Gastroesophageal sphincter (tissue), 4 donors: ENCODE measurements at regions not wholly inside any gene's neighbourhood (a gene's known extent, or its start where the extent isn't known, plus 50 kb on each side); places are given as distances from the start of the nearest gene placed in this dataset.

Source experiments
- ATAC-seq: fragments of 150-250 bp; one replicate; pipeline ENCODE4 v1.9.1; 2016; ENCODE audit warnings: mild to moderate bottlenecking, moderate library complexity
- H3K27ac ChIP-seq, 4 donors: fragments of 200-600 bp; sonication (generic) in 3 of 4; 1 replicate in 3 of 4; 2 replicates in 1 of 4; pipeline ENCODE4 v1.5.1; 2016 to 2019
- H3K27me3 ChIP-seq: fragments of 200-600 bp; sonication (generic); one replicate; pipeline ENCODE4 v1.5.1; 2019
- H3K36me3 ChIP-seq, 2 donors: fragments of 200-600 bp; sonication (generic); one replicate each; pipeline ENCODE4 v1.5.1; 2019; ENCODE audit warnings: control low read depth in 1 of 2
- H3K4me1 ChIP-seq, 3 donors: fragments of 200-600 bp; sonication (generic); 1 replicate in 2 of 3; 2 replicates in 1 of 3; pipeline ENCODE4 v1.5.1; 2016 to 2019; ENCODE audit warnings: control low read depth in 2 of 3
- H3K4me3 ChIP-seq, 2 donors: fragments of 200-600 bp; sonication (generic); one replicate each; pipeline ENCODE4 v1.5.1; 2019; ENCODE audit warnings: mild to moderate bottlenecking in 1 of 2, moderate library complexity in 1 of 2
- H3K9me3 ChIP-seq, 3 donors: fragments of 200-600 bp; sonication (generic); one replicate each; pipeline ENCODE4 v1.5.1; 2017 to 2019; ENCODE audit warnings: control low read depth in 2 of 3
- CTCF ChIP-seq, 4 experiments: fragments of 200-600 bp in 2 of 4; fragments of 450-650 bp in 2 of 4; sonication (generic) in 1 of 4; IDR thresholded peaks; one replicate each; pipeline ENCODE4 v1.5.1; 2017 to 2019; ENCODE audit warnings: antibody characterized with exemption in 4 of 4, mild to moderate bottlenecking in 2 of 4, moderate library complexity in 2 of 4
- EP300 ChIP-seq: sonication (generic); formaldehyde crosslinking; IDR thresholded peaks from one replicate; pipeline ENCODE4 v1.6.1; 2017; ENCODE audit warnings: antibody characterized with exemption, mild to moderate bottlenecking
- POLR2A ChIP-seq, 2 donors: fragments of 450-650 bp; IDR thresholded peaks; one replicate each; pipeline ENCODE4 v1.6.1; 2017; ENCODE audit warnings: antibody characterized with exemption in 2 of 2, mild to moderate bottlenecking in 2 of 2, moderate library complexity in 1 of 2
- POLR2AphosphoS5 ChIP-seq: sonication (generic); formaldehyde crosslinking; IDR thresholded peaks from one replicate; pipeline ENCODE4 v1.6.1; 2017; ENCODE audit warnings: antibody characterized with exemption
- whole genome bisulfite sequencing, 2 donors: methylation state at CpG; one replicate each; pipeline ENCODE4 v1.1.5; 2018; ENCODE audit warnings: low coverage in 1 of 2; 5-methylcytosine and 5-hydroxymethylcytosine counted together

- Histone ChIP-seq H3K4me3 (no peak overlapping the region), H3K4me1 (no peaks in the 10 kb centered on the region), H3K27ac (no peak overlapping the region), H3K36me3 (no peaks in the 10 kb centered on the region), H3K9me3 (no peaks in the 10 kb centered on the region), H3K27me3 (no peaks in the 10 kb centered on the region)
- TF ChIP-seq EP300 (no peak), POLR2A (IDR thresholded peaks at IDR 0.05) (no peak), POLR2AphosphoS5 (no peak), CTCF (IDR thresholded peaks at IDR 0.05) (no peak)
- ATAC-seq, result no peak
- 92% methylated on average over 3 of the region's 3 CpGs for WGBS, 2 donors
Observed at GRCh38 chr16:62701426-62701825, 665.2 kb upstream of the CDH8 start.

GRCh38 chr16:62700426-62701294 lies 664.4 kb upstream of the CDH8 start:
- Histone ChIP-seq H3K27ac (no peak overlapping the region), H3K36me3 (no peaks in the 10 kb centered on the region), H3K9me3 (no peaks in the 10 kb centered on the region), H3K4me1 (no peaks in the 10 kb centered on the region), H3K27me3 (no peaks in the 10 kb centered on the region), H3K4me3 (no peak overlapping the region)
- TF ChIP-seq EP300 (no peak), CTCF (IDR thresholded peaks at IDR 0.05) (no peak), POLR2A (IDR thresholded peaks at IDR 0.05) (no peak), POLR2AphosphoS5 (no peak)
- 55 to 69% methylated on average over 5 of the region's 5 CpGs for WGBS, 2 donors
- no peak for ATAC-seq

- H3K4me3 ChIP-seq, result no peak overlapping the region
- H3K9me3 ChIP-seq, result peaks cover 0 to 19% (median 0%) of the 10 kb centered on the region in 3 donors
- no peaks in the 10 kb centered on the region for H3K4me1 ChIP-seq
- no peak for ATAC-seq
- no peaks in the 10 kb centered on the region for H3K27me3 ChIP-seq
- H3K36me3 ChIP-seq, result no peaks in the 10 kb centered on the region
- WGBS, 2 donors, result 82% methylated on average over 1 of the region's 1 CpG; no CpG with 5 or more reads in 1 of the 2 donors
- TF ChIP-seq EP300, result no peak
- TF ChIP-seq CTCF (IDR thresholded peaks at IDR 0.05), result no peak
- no peak for TF ChIP-seq POLR2A (IDR thresholded peaks at IDR 0.05)
- no peak for TF ChIP-seq POLR2AphosphoS5
- no peak overlapping the region for H3K27ac ChIP-seq
Observed at GRCh38 chr16:62692685-62693084, 656.4 kb upstream of the CDH8 start.

- no peak for ATAC-seq
- H3K27me3 ChIP-seq, result no peaks in the 10 kb centered on the region
- H3K9me3 ChIP-seq, result peaks cover 0 to 31% (median 0%) of the 10 kb centered on the region in 3 donors
- TF ChIP-seq POLR2A (IDR thresholded peaks at IDR 0.05), result no peak
- no peak for TF ChIP-seq EP300
- TF ChIP-seq POLR2AphosphoS5, result no peak
- TF ChIP-seq CTCF (IDR thresholded peaks at IDR 0.05), result no peak
- H3K36me3 ChIP-seq, result no peaks in the 10 kb centered on the region
- 70 to 100% methylated on average over 1 of the region's 1 CpG for WGBS, 2 donors
- H3K4me3 ChIP-seq, result no peak overlapping the region
- H3K27ac ChIP-seq, result no peak overlapping the region
- no peaks in the 10 kb centered on the region for H3K4me1 ChIP-seq
Observed at GRCh38 chr16:62681819-62682218, 645.6 kb upstream of the CDH8 start.

- Histone ChIP-seq H3K4me1 (no peaks in the 10 kb centered on the region), H3K36me3 (no peaks in the 10 kb centered on the region), H3K27ac (no peak overlapping the region), H3K4me3 (no peak overlapping the region), H3K27me3 (no peaks in the 10 kb centered on the region), H3K9me3 (peaks cover 0 to 31% (median 0%) of the 10 kb centered on the region in 3 donors)
- TF ChIP-seq POLR2AphosphoS5, result no peak
- TF ChIP-seq EP300, result no peak
- TF ChIP-seq POLR2A (IDR thresholded peaks at IDR 0.05), result no peak
- no peak for TF ChIP-seq CTCF (IDR thresholded peaks at IDR 0.05)
- WGBS, 2 donors, result 87 to 88% methylated on average over 3 to 4 of the region's 4 CpGs
- no peak for ATAC-seq
Observed at GRCh38 chr16:62678796-62679195, 642.6 kb upstream of the CDH8 start.
